Left lobe of liver (tissue), 2 donors: ENCODE measurements at regions not wholly inside any gene's neighbourhood (a gene's known extent, or its start where the extent isn't known, plus 50 kb on each side); places are given as distances from the start of the nearest gene placed in this dataset.
A peak's percentile ranks its signal among the peaks of the same experiment; 100 is the strongest.
"Not testable (repeated sequence)": the region's sequence is repeated elsewhere in the genome, so short reads cannot be mapped to it uniquely, and the experiment has no call there.

Experiments
- ATAC-seq: fragments of 200-7000 bp; cut with Tn5 transposase; one replicate; pipeline ENCODE4 v1.9.1; 2020; ENCODE audit warnings: mild to moderate bottlenecking, moderate library complexity
- DNase-seq: peaks from one replicate; pipeline ENCODE4 v3.0.0-alpha.2; 2020; ENCODE audit warnings: low spot score
- donor health status: DM: no; HTN: no; CAD: no; lungs with moderate emphysema.
- donor health status: DM: no; HTN: yes; CAD: no.

- ATAC-seq (no peak), DNase-seq (peak; percentile 36)
Observed at GRCh38 chr2:241999184-241999583, 129.7 kb downstream of the RTP5 start.

DNA sequence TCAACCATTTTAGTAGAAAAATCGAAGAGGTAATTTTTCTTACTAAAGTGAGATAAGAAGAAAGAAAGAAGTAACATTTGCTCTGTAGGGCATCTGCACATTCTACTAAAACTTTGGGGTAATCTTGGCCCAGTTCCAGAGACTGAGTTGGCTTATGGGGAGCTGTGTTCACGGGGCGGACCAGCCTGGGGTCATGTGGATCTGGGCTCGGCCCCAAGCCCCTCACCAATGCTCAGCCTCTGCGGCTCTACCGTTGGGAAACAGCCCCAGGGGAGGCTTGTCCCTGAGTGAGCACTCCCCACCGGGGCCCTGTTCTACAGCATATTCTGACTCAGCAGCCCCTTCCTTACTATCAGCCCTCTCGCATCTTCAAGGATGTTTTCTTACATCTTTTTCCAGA, 132.3 kb downstream of the RTP5 start:
- no peak for ATAC-seq
- peak; percentile 19 for DNase-seq

DNA sequence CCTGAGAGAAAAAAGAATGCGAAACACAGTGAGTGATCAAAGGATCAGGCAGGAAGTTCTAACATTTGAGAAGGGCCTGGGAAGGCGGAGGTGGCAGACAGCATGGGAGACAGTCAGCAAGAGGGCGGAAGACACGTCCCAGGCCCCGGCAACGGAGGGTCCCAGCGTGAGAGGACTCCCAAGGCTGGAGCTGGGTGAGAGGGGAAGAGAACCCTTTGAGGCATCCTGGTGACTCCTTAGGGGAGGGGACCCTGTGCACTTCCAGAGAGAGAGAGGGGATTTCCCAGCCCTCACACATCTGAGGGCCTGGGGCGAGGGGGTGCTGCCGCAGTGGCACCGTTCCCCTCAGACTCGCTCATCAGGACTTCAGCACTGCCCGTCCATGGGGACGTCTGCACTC, 133.4 kb downstream of the RTP5 start:
- ATAC-seq: no peak
- DNase-seq: peak; percentile 36

GRCh38 chr2:242004223-242004901, 134.8 kb downstream of the RTP5 start:
- ATAC-seq: no peak
- peak; percentile 26 for DNase-seq

DNA sequence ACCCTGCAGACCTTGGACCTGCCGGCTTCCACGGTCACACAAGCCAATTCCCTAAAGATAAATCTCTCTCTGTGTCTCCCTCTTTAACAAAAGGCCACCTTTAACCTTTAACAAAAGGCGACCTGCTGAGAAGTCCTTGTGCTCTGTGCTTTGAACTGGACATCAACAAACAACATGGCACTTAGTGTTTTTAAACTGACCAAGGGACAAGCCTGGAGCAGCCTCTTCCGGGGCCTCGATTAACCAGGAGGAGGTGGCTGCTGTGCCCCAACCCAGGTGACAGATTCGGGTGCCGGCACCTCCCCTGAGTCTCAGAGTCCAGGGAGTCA, 135.3 kb downstream of the RTP5 start:
- peak; percentile 19 for DNase-seq

DNA sequence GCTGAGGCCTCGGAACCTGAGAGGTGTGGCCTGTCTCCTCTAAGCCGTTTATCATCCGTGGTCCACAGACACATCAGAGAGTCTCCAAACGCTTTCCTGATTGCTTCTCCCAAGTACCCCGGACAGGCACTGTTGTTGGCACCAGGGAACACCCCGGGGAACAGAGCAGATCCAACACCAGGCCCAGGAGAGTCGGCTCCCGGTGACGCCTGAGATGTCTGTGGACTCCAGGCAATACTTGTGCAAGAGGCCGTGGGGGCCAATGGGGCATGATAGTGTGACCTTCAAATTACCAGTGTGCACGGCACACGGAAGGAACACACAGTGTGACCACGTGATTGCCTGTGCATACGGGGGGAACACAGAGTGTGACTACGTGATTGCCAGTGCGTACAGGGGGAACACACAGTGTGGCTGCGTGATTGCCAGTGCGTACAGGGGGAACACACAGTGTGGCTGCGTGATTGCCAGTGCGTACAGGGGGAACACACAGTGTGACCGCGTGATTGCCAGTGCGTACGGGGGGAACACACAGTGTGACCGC, 136.6 kb downstream of the RTP5 start:
- DNase-seq: peak; percentile 38
- ATAC-seq: not testable (repeated sequence)

More for the DNA sequence above, 135.3 kb downstream of the RTP5 start:
- no peak for ATAC-seq

- ATAC-seq, DNase-seq: not testable (repeated sequence)
Observed at GRCh38 chr2:242008908-242009307, 139.4 kb downstream of the RTP5 start.

DNA sequence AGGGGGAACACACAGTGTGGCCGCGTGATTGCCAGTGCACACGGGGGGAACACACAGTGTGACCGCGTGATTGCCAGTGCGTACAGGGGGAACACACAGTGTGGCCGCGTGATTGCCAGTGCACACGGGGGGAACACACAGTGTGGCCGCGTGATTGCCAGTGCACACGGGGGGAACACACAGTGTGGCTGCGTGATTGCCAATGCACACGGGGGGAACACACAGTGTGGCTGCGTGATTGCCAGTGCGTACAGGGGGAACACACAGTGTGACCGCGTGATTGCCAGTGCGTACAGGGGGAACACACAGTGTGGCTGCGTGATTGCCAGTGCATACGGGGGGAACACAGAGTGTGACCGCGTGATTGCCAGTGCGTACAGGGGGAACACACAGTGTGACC, 140.3 kb downstream of the RTP5 start:
- DNase-seq, ATAC-seq: not testable (repeated sequence)

DNA sequence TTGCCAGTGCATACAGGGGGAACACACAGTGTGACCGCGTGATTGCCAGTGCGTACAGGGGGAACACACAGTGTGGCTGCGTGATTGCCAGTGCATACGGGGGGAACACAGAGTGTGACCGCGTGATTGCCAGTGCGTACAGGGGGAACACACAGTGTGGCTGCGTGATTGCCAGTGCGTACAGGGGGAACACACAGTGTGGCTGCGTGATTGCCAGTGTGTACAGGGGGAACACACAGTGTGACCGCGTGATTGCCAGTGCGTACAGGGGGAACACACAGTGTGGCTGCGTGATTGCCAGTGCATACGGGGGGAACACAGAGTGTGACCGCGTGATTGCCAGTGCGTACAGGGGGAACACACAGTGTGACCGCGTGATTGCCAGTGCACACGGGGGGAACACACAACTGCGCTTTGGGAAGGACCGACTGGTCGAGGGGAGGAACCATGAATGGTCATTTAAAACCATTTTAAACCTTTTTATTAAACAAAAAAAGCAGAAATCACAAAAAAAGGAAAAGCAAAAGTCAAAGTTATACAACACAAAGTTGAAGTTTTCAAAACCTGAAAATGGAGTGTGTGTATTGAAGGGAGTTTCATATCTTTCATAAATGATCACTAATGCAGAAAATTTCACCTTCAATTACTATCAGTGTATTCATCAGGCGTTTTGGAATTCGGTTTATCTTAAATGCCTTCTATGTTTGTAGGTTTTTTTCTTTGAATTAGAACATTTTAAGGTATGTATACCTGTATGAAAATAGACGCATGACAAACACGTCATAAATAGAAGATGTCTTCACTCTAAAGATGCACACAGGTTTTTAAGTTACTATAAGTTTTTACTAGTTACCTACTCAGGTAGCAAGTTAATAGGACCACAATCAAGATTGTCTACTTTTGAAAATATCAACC, 141.0 kb downstream of the RTP5 start:
- DNase-seq, ATAC-seq: not testable (repeated sequence)

DNA sequence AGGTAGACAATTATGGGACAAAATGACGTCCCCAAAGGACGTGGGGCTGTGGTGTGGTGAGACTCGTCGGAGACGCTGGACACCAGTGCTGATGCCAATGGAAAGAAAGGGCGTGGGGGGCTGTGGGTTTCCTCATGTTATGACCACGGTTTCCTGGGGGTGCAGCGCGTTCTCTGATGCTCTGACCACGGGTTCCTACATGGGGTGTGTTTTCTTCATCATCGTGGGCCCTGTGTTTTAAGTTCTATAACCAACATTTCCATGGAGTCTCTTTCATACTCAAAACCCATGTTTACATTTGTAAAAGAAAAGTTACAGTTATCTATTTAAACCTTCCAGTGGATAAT, 141.6 kb downstream of the RTP5 start:
- DNase-seq: peak; percentile 18

DNA sequence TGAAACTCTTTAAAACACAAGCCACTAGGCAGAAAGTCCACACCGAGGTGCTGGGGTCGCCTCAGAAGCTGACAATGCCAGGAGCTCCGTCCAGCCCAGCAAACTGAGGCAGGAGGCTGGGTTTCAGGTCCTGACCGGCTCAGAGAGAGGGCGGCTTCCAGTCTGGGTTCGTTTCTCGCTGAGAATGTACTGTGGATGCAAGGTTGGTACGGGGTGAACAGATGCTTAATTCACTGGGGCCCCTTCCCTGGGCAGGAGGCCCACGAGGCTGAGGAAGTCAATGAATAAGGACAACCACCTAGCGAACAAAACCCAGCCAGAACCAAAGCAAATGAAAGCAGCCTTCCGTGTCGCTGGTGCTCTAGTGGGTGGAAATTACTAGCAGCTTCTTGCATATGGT, 142.0 kb downstream of the RTP5 start:
- peak; percentile 38 for DNase-seq
- peak; percentile 11 for ATAC-seq

More for the DNA sequence above, 141.6 kb downstream of the RTP5 start:
- no peak for ATAC-seq

DNA sequence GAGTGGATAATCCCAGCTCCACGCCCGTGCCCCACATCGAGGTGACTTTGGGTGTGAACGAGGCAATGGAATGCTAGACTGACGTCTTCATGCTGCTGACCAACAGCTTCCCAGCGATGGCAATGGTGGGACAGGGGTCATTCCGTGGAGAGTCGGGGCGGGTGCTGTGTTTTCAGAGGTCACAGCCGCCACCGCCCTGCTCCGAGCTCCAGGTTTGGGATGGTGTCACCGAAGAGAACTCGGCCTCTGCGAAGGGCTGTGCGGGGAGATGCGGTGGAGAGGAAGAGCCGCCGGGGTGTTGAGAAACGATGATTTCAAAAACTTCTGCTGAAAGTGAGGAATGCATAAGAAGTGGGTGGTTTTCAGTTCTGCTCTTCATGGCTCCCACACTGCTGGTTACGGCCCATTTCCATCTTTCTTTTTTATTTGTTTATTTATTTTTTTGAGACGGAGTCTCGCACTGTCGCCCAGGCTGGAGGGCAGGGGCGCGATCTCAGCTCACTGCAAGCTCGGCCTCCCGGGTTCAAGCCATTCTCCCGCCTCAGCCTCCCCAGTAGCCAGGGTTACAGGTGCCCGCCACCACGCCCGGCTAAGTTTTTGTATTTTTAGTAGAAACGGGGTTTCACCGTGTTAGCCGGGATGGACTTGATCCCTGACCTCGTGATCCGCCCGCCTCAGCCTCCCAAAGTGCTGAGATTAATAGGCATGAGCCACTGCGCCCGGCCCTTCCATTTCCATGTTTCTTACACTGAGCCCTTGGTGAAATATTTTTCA, 142.6 kb downstream of the RTP5 start:
- DNase-seq (peak; percentile 40), ATAC-seq (no peak)

DNA sequence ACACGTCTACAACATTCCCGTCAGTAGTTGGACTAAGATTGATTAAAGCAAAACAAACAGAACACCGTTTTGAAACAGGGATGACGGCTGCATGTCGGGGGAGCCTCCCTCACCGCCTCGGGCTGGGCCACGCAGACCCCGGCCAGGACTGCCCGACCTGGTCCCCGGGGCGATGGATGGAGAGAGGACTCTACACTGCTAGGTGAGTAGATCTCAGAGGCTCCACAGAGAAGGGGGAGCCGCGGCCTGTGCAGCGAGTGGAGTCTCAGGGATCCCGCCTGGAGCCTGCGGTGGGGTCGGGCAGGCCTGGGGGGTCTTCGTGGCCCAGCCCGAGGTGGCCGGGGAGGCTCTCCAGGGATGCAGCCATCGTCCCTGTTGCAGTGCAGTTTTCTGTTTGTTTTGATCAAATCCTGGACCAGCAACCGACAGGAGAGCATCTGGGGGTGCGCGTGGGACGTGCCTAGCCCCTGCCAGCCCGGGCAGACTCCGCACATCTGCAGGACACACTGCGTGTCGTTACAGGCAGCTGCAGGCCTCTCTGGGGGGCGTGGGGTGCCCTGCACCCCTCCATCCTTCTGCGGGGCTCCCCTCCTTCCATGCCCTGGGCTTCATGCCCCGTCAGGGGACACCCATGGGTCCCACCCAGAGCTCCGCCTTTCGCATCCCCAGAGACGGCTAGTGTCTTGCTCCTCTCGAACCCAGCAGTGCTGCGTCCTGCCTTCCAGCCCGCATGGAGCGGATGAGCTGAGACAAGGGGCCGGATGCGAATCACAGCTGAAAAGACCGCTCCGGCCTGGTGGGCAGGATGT, 143.6 kb downstream of the RTP5 start:
- ATAC-seq: no peak
- DNase-seq: peak; percentile 40

GRCh38 chr2:242013771-242014170, 144.2 kb downstream of the RTP5 start:
- ATAC-seq (no peak), DNase-seq (peak; percentile 29)

- no peak for ATAC-seq
- peak; percentile 38 for DNase-seq
Observed at GRCh38 chr2:242015108-242016065, 145.9 kb downstream of the RTP5 start.

- ATAC-seq: no peak
- DNase-seq: peak; percentile 24
Observed at GRCh38 chr2:242017086-242017485, 147.6 kb downstream of the RTP5 start.

- ATAC-seq: not testable (repeated sequence)
- peak; percentile 35 for DNase-seq
Observed at GRCh38 chr2:242018416-242018815, 148.9 kb downstream of the RTP5 start.

- ATAC-seq (no peak), DNase-seq (peak; percentile 19)
Observed at GRCh38 chr2:242019344-242019743, 149.8 kb downstream of the RTP5 start.
